NT2/D1 (cell line): ENCODE measurements at regions not wholly inside any gene's neighbourhood (a gene's known extent, or its start where the extent isn't known, plus 50 kb on each side); places are given as distances from the start of the nearest gene placed in this dataset.

Source experiments
- DNase-seq: peaks from one replicate; pipeline ENCODE4 v3.0.0-alpha.2; 2011; ENCODE audit warnings: low read depth, low spot score
- H3K27me3 ChIP-seq: 2 replicates; pipeline ENCODE4 v1.6.0; 2011; ENCODE audit warnings: mild to moderate bottlenecking; ENCODE audit not compliant: insufficient read length, insufficient read depth
- H3K36me3 ChIP-seq: 2 replicates; pipeline ENCODE4 v1.6.1; 2011; ENCODE audit warnings: mild to moderate bottlenecking, low read length, mixed read lengths; ENCODE audit not compliant: insufficient read depth, insufficient read length
- H3K4me1 ChIP-seq: 2 replicates; pipeline ENCODE4 v1.5.1; 2011; ENCODE audit not compliant: insufficient read depth, insufficient read length
- H3K4me3 ChIP-seq: 2 replicates; pipeline ENCODE4 v1.5.1; 2011; ENCODE audit warnings: low read depth; ENCODE audit not compliant: insufficient read length
- H3K9ac ChIP-seq: 2 replicates; pipeline ENCODE4 v1.6.0; 2011; ENCODE audit warnings: low read depth; ENCODE audit not compliant: insufficient read length
- H3K9me3 ChIP-seq: 2 replicates; pipeline ENCODE4 v1.5.1; 2011; ENCODE audit warnings: mild to moderate bottlenecking, low read length; ENCODE audit not compliant: insufficient read depth
- SUZ12 ChIP-seq: IDR thresholded peaks from 2 replicates; pipeline ENCODE4 v1.6.1; 2011; ENCODE audit not compliant: insufficient read length, insufficient read depth; ENCODE audit errors: extremely low read depth
- YY1 ChIP-seq: IDR thresholded peaks from 2 replicates; pipeline ENCODE4 v1.6.1; 2011; ENCODE audit not compliant: insufficient read length, insufficient read depth
- ZNF274 ChIP-seq: IDR thresholded peaks from 2 replicates; pipeline ENCODE4 v1.6.1; 2011; ENCODE audit warnings: mild to moderate bottlenecking, low read depth, low read length

GRCh38 chr16:9607515-9608230, 516.2 kb downstream of the HAPSTR1 start:
- TF ChIP-seq ZNF274 (no peak), SUZ12 (no peak), YY1 (no peak)
- Histone ChIP-seq H3K36me3 (no peaks in the 10 kb centered on the region), H3K4me3 (no peak overlapping the region), H3K9me3 (no peaks in the 10 kb centered on the region), H3K4me1 (no peaks in the 10 kb centered on the region), H3K27me3 (no peaks in the 10 kb centered on the region), H3K9ac (no peak overlapping the region)
- DNase-seq, result no peak

DNA sequence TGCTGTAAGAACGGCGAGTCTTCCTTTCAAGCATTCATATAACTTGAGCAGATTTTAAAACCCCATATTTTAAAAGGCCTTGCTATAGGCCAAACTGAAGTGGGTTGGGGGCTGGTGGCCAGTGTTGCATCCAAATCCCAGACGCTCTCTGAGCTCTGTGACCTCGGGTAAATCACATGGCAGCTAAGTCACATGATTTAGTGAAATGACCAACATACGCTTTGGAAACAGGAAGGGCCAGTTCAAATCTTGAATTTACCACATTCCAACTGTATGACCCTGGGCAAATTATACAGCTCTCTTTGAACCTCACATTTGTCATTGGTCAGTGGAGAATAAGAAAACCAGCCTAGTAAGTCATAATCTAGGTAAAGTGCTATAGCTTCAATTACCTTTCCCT, 519.3 kb downstream of the HAPSTR1 start:
- H3K9me3 ChIP-seq, result no peaks in the 10 kb centered on the region
- H3K4me3 ChIP-seq, result no peak overlapping the region
- TF ChIP-seq ZNF274, result no peak
- TF ChIP-seq SUZ12, result no peak
- no peak for TF ChIP-seq YY1
- H3K36me3 ChIP-seq, result no peaks in the 10 kb centered on the region
- no peaks in the 10 kb centered on the region for H3K4me1 ChIP-seq
- H3K27me3 ChIP-seq, result no peaks in the 10 kb centered on the region
- no peak overlapping the region for H3K9ac ChIP-seq
- DNase-seq, result no peak

GRCh38 chr16:9612267-9612666, 520.8 kb downstream of the HAPSTR1 start:
- no peak overlapping the region for H3K9ac ChIP-seq
- TF ChIP-seq SUZ12, result no peak
- no peaks in the 10 kb centered on the region for H3K9me3 ChIP-seq
- H3K36me3 ChIP-seq, result no peaks in the 10 kb centered on the region
- no peak overlapping the region for H3K4me3 ChIP-seq
- H3K4me1 ChIP-seq, result no peaks in the 10 kb centered on the region
- no peak for DNase-seq
- no peaks in the 10 kb centered on the region for H3K27me3 ChIP-seq

DNA sequence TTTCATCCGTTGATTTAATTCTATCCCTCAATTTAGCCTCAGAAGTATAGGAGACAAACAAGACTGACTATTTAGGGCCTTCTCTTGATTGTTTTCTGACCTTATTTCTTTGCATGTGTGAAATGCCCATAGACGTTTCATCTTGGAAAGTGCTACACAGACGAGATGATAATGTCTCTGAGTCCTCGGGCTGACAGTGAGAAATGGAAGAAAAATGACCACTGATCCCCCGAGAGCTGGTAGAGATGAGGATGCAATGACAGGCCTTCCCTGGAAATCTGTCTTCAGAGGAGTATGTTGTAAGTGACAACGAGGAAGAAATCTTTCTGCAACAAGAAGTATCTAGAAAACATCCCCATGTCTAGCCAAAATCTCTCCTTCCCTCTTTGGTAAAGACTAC, 522.9 kb downstream of the HAPSTR1 start:
- Histone ChIP-seq H3K9me3 (no peaks in the 10 kb centered on the region), H3K36me3 (no peaks in the 10 kb centered on the region), H3K4me1 (no peaks in the 10 kb centered on the region), H3K4me3 (no peak overlapping the region), H3K27me3 (no peaks in the 10 kb centered on the region), H3K9ac (no peak overlapping the region)
- DNase-seq, result no peak
- TF ChIP-seq SUZ12, result no peak
- no peak for TF ChIP-seq YY1
- no peak for TF ChIP-seq ZNF274

DNA sequence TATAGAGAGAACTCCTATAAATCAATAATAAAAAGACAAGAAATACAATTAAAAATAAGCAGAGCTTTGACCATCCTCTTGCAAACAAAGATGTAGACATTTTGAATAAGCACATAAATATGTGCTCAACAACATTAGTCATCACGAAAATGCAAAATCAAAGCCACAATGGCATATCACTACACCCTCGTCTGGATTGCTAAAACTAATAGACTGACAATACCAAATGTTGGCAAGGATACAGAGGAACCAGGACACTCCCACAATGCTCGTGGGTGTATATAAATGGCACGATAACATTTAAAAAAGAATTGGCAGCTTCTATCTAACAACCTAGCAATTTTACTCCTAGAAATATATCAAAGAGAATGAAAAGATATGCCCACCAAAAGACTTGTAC, 530.8 kb downstream of the HAPSTR1 start:
- Histone ChIP-seq H3K9ac (no peak overlapping the region), H3K36me3 (no peaks in the 10 kb centered on the region), H3K27me3 (no peaks in the 10 kb centered on the region), H3K4me1 (no peaks in the 10 kb centered on the region), H3K9me3 (peaks cover 9% of the 10 kb centered on the region; the same call in 1 of the 2 replicates), H3K4me3 (no peak overlapping the region)
- TF ChIP-seq YY1, result no peak
- TF ChIP-seq ZNF274, result no peak
- no peak for TF ChIP-seq SUZ12
- no peak for DNase-seq

DNA sequence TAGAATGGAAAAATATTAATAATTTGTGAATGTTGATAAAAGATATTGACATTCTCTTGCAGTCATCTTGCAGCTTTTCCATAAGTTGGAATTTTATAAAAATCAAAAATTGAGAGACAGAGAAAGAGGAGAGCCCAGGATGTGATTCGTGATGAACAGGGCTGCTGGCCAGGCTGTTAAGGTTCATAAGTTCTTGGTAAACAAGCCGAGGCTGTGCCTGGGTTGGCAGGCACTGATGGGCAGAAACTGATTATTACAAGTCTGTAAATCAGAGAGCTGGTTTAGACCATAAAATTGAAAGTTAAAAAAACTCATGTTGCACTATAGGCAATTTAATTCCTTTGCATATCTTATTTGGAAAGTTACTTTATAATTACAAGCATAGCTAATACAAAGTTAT, 533.7 kb downstream of the HAPSTR1 start:
- Histone ChIP-seq H3K9me3 (peaks cover 2% of the 10 kb centered on the region; the same call in 1 of the 2 replicates), H3K36me3 (no peaks in the 10 kb centered on the region), H3K4me3 (no peak overlapping the region), H3K4me1 (no peaks in the 10 kb centered on the region), H3K27me3 (no peaks in the 10 kb centered on the region), H3K9ac (no peak overlapping the region)
- TF ChIP-seq YY1 (no peak), SUZ12 (no peak)
- DNase-seq, result no peak

DNA sequence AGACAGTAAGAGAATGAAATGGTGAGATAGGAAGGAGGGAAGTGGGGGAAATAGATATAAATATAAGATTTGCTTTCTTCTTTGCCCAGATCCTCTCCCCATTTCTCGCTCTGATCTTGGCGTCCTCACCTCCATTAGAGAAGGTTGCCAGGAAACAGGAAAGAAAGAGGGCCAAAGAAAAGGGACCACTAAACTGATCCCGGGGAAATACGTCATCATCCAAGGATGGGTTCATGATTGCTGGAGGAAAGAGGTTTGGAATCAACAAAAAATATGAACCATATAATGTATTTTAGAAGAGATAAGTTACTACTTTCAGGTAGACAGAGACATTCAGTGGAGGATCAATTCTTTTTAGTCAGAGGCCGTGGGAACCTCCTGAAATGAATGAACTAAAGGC, 536.0 kb downstream of the HAPSTR1 start:
- Histone ChIP-seq H3K27me3 (no peaks in the 10 kb centered on the region), H3K4me1 (no peaks in the 10 kb centered on the region), H3K9me3 (peaks cover 3% of the 10 kb centered on the region), H3K9ac (no peak overlapping the region), H3K4me3 (no peak overlapping the region), H3K36me3 (no peaks in the 10 kb centered on the region)
- TF ChIP-seq ZNF274, result no peak
- no peak for TF ChIP-seq YY1
- TF ChIP-seq SUZ12, result no peak
- no peak for DNase-seq
